ENCODE measurements at regions not wholly inside any gene's neighbourhood (a gene's known extent, or its start where the extent isn't known, plus 50 kb on each side); places are given as distances from the start of the nearest gene placed in this dataset.
"Not testable (repeated sequence)": the region's sequence is repeated elsewhere in the genome, so short reads cannot be mapped to it uniquely, and the experiment has no call there.

GRCh38 chr7:113303388-113303787 lies 185.0 kb upstream of the SMIM30 start:
- not testable (repeated sequence) for H3K9me3 ChIP-seq (ENCODE audit: control insufficient read depth, insufficient read depth, low read depth, low read length); H3K4me3 ChIP-seq (ENCODE audit: low read depth, low read length); H3K27me3 ChIP-seq (ENCODE audit: control insufficient read depth, insufficient read depth, low read length); H3K27ac ChIP-seq (ENCODE audit: low read depth, low read length); H3K36me3 ChIP-seq (ENCODE audit: control insufficient read depth, insufficient read depth, low read length); H3K4me1 ChIP-seq (ENCODE audit: control insufficient read depth, insufficient read depth, low read length); H3K9ac ChIP-seq (ENCODE audit: low read length)

DNA sequence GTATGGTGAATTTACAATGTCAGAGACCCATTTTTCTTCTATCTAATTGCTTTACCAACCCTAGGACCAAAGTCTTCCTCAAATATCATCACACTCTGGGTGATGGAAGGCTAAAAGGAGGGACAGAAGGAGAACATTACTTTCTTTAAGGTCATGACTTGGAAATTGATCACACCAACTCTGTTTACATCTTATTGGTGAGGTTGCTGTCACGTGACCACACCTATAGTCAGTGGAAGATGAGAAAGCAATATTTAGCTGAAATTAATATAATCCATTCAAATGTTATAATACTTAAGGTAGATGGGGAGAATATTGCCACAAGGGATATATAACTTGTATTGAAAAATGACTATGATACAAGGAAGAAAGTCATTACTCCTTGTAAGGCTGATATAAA lies 183.6 kb upstream of the SMIM30 start:
- no peak overlapping the region for H3K27ac ChIP-seq (ENCODE audit: low read depth, low read length)
- no peaks in the 10 kb centered on the region for H3K36me3 ChIP-seq (ENCODE audit: control insufficient read depth, insufficient read depth, low read length)
- no peaks in the 10 kb centered on the region for H3K4me1 ChIP-seq (ENCODE audit: control insufficient read depth, insufficient read depth, low read length)
- no peak overlapping the region for H3K4me3 ChIP-seq (ENCODE audit: low read depth, low read length)
- no peaks in the 10 kb centered on the region for H3K9me3 ChIP-seq (ENCODE audit: control insufficient read depth, insufficient read depth, low read depth, low read length)
- H3K27me3 ChIP-seq (ENCODE audit: control insufficient read depth, insufficient read depth, low read length) = no peaks in the 10 kb centered on the region
- no peak overlapping the region for H3K9ac ChIP-seq (ENCODE audit: low read length)

DNA sequence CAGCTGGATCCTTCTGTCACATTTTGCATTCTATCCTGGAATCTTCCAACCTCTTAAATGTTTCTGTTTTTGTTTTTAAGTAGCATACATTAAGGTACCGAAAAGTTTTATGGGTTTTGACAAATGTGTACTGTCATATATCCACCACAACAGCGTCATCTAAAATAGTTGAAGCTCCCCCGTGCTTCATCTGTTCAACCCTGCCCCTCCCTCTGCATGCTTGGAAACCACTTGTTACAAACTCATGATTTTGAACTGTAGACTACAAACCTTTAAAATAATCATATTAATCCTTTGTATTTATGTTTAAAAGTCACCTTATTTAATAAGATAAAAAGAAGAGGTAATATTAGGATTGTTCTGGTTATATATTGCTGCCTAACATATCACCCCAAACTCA lies 182.8 kb upstream of the SMIM30 start:
- Histone ChIP-seq H3K4me1 (ENCODE audit: control insufficient read depth, insufficient read depth, low read length) (no peaks in the 10 kb centered on the region), H3K9me3 (ENCODE audit: control insufficient read depth, insufficient read depth, low read depth, low read length) (no peaks in the 10 kb centered on the region), H3K27me3 (ENCODE audit: control insufficient read depth, insufficient read depth, low read length) (no peaks in the 10 kb centered on the region), H3K36me3 (ENCODE audit: control insufficient read depth, insufficient read depth, low read length) (no peaks in the 10 kb centered on the region), H3K27ac (ENCODE audit: low read depth, low read length) (no peak overlapping the region), H3K4me3 (ENCODE audit: low read depth, low read length) (no peak overlapping the region), H3K9ac (ENCODE audit: low read length) (no peak overlapping the region)

GRCh38 chr7:113299748-113300147 lies 181.4 kb upstream of the SMIM30 start:
- no peak overlapping the region for H3K27ac ChIP-seq (ENCODE audit: low read depth, low read length)
- H3K4me1 ChIP-seq (ENCODE audit: control insufficient read depth, insufficient read depth, low read length) = no peaks in the 10 kb centered on the region
- H3K36me3 ChIP-seq (ENCODE audit: control insufficient read depth, insufficient read depth, low read length) = no peaks in the 10 kb centered on the region
- no peaks in the 10 kb centered on the region for H3K9me3 ChIP-seq (ENCODE audit: control insufficient read depth, insufficient read depth, low read depth, low read length)
- no peak overlapping the region for H3K4me3 ChIP-seq (ENCODE audit: low read depth, low read length)
- H3K9ac ChIP-seq (ENCODE audit: low read length) = no peak overlapping the region
- H3K27me3 ChIP-seq (ENCODE audit: control insufficient read depth, insufficient read depth, low read length) = no peaks in the 10 kb centered on the region

DNA sequence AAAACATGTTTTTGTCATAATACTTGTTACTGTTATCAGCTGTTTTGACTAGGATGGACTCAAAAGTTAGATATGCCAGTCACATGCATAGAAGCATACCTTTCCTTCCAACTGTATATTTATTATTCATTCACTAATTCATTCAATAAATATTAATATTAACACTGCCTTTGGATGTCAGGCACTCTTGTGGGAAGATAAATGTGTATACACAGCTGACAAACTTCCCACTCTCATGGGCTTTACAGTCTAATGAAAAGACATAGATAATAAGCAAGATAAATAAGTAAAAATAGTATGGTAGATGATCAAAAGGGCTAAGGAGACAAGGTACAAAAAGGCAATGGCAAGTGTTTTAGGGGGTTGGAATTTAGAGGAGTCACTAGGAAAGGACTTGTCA lies 180.1 kb upstream of the SMIM30 start:
- Histone ChIP-seq H3K27me3 (ENCODE audit: control insufficient read depth, insufficient read depth, low read length) (no peaks in the 10 kb centered on the region), H3K36me3 (ENCODE audit: control insufficient read depth, insufficient read depth, low read length) (no peaks in the 10 kb centered on the region), H3K9ac (ENCODE audit: low read length) (no peak overlapping the region), H3K9me3 (ENCODE audit: control insufficient read depth, insufficient read depth, low read depth, low read length) (no peaks in the 10 kb centered on the region), H3K4me1 (ENCODE audit: control insufficient read depth, insufficient read depth, low read length) (no peaks in the 10 kb centered on the region), H3K4me3 (ENCODE audit: low read depth, low read length) (no peak overlapping the region), H3K27ac (ENCODE audit: low read depth, low read length) (no peak overlapping the region)

DNA sequence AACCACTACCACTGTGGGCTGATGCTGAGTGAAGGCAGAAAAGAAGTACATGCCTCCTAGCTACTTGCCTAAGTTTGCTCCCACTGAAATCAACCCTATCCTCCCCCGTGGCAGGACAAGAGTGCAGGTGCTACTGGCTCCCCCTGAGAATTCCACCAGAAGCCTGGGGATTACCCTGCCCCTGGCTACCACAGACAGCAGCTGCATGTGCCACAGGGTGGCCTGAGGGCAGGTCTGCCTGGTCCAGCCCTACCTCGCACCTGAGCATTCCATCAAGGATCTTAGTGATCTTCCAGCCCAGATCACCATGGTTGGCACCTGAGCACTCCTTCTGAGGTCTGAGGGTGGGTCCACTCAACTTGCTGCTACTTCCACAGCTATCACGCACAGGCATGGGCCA lies 176.4 kb upstream of the SMIM30 start:
- H3K36me3 ChIP-seq (ENCODE audit: control insufficient read depth, insufficient read depth, low read length) = no peaks in the 10 kb centered on the region
- H3K4me1 ChIP-seq (ENCODE audit: control insufficient read depth, insufficient read depth, low read length) = no peaks in the 10 kb centered on the region
- H3K27me3 ChIP-seq (ENCODE audit: control insufficient read depth, insufficient read depth, low read length) = no peaks in the 10 kb centered on the region
- H3K4me3 ChIP-seq (ENCODE audit: low read depth, low read length) = no peak overlapping the region
- H3K9ac ChIP-seq (ENCODE audit: low read length) = no peak overlapping the region
- no peak overlapping the region for H3K27ac ChIP-seq (ENCODE audit: low read depth, low read length)
- H3K9me3 ChIP-seq (ENCODE audit: control insufficient read depth, insufficient read depth, low read depth, low read length) = no peaks in the 10 kb centered on the region

DNA sequence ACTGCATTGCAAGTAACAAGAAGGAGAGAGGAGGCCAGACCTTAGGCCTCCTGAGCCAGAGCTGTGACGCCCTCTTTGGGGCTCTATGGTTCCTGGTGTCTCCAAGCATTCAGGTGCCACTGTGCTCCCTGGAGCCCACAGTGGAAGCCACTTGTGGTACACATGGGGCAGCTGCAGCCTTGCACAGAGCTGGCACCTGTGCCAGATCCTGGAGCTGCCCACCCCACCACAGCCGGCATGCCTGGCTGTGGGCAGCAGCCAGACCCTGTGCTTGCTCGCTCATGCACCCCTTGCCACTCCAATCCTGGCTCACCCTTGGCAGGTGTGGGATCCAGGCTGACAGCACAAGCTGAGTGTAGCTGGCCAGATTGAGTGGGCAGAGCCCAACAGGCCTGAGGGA lies 173.8 kb upstream of the SMIM30 start:
- H3K9ac ChIP-seq (ENCODE audit: low read length) = no peak overlapping the region
- no peaks in the 10 kb centered on the region for H3K9me3 ChIP-seq (ENCODE audit: control insufficient read depth, insufficient read depth, low read depth, low read length)
- H3K4me1 ChIP-seq (ENCODE audit: control insufficient read depth, insufficient read depth, low read length) = no peaks in the 10 kb centered on the region
- no peak overlapping the region for H3K4me3 ChIP-seq (ENCODE audit: low read depth, low read length)
- H3K36me3 ChIP-seq (ENCODE audit: control insufficient read depth, insufficient read depth, low read length) = no peaks in the 10 kb centered on the region
- H3K27me3 ChIP-seq (ENCODE audit: control insufficient read depth, insufficient read depth, low read length) = no peaks in the 10 kb centered on the region
- H3K27ac ChIP-seq (ENCODE audit: low read depth, low read length) = no peak overlapping the region

DNA sequence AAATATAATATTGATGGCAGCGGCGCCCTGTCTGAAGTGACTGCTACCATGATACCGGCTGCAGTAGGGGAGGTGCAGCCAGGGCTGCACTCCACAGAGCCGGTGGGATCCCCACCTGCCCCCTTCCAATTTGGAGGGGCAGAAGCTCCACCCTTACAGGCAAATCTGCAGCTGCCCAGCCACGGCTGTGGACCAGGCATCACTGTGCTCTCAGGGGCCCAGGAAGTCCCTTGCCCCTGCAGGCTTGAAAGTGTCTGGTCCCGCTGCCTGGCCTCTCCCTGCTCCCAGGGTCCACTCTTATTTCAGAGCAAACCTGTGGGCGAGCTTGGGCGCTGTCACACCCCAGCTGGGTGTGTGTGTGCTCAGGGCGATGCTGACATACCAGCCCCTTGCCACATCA lies 172.7 kb upstream of the SMIM30 start:
- H3K9ac ChIP-seq (ENCODE audit: low read length) = no peak overlapping the region
- H3K27me3 ChIP-seq (ENCODE audit: control insufficient read depth, insufficient read depth, low read length) = no peaks in the 10 kb centered on the region
- H3K36me3 ChIP-seq (ENCODE audit: control insufficient read depth, insufficient read depth, low read length) = no peaks in the 10 kb centered on the region
- H3K27ac ChIP-seq (ENCODE audit: low read depth, low read length) = no peak overlapping the region
- no peaks in the 10 kb centered on the region for H3K4me1 ChIP-seq (ENCODE audit: control insufficient read depth, insufficient read depth, low read length)
- no peaks in the 10 kb centered on the region for H3K9me3 ChIP-seq (ENCODE audit: control insufficient read depth, insufficient read depth, low read depth, low read length)
- H3K4me3 ChIP-seq (ENCODE audit: low read depth, low read length) = no peak overlapping the region

- H3K4me3 ChIP-seq (ENCODE audit: low read depth, low read length) = no peak overlapping the region
- H3K9ac ChIP-seq (ENCODE audit: low read length) = no peak overlapping the region
- H3K27ac ChIP-seq (ENCODE audit: low read depth, low read length) = no peak overlapping the region
- H3K9me3 ChIP-seq (ENCODE audit: control insufficient read depth, insufficient read depth, low read depth, low read length) = no peaks in the 10 kb centered on the region
- no peaks in the 10 kb centered on the region for H3K4me1 ChIP-seq (ENCODE audit: control insufficient read depth, insufficient read depth, low read length)
- no peaks in the 10 kb centered on the region for H3K27me3 ChIP-seq (ENCODE audit: control insufficient read depth, insufficient read depth, low read length)
- no peaks in the 10 kb centered on the region for H3K36me3 ChIP-seq (ENCODE audit: control insufficient read depth, insufficient read depth, low read length)
These were observed 170.9 kb upstream of the SMIM30 start for GRCh38 chr7:113289140-113289740.

- Histone ChIP-seq H3K36me3 (ENCODE audit: control insufficient read depth, insufficient read depth, low read length) (no peaks in the 10 kb centered on the region), H3K9me3 (ENCODE audit: control insufficient read depth, insufficient read depth, low read depth, low read length) (no peaks in the 10 kb centered on the region), H3K27me3 (ENCODE audit: control insufficient read depth, insufficient read depth, low read length) (no peaks in the 10 kb centered on the region), H3K9ac (ENCODE audit: low read length) (no peak overlapping the region), H3K4me1 (ENCODE audit: control insufficient read depth, insufficient read depth, low read length) (no peaks in the 10 kb centered on the region), H3K27ac (ENCODE audit: low read depth, low read length) (no peak overlapping the region), H3K4me3 (ENCODE audit: low read depth, low read length) (no peak overlapping the region)
These were observed 167.1 kb upstream of the SMIM30 start for GRCh38 chr7:113285411-113285810.

DNA sequence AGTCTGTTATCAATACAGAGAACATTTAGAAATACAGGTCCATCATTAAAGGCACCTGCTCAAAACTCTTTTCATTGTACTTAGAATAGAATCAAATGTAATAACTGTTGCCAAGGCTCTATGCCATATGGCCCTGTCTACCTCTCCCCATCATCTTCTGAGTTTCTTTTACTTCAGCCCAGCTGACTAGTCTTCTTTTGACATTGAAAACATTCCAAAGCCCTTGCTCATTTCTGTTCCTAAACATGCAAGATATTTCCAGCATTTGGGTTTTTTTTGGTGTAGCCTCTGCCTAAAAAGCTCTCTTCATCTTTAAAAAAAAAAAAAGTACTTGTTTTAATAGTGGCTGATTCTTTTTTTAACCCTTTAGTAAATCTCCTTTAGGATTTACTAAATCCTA lies 165.5 kb upstream of the SMIM30 start:
- H3K36me3 ChIP-seq (ENCODE audit: control insufficient read depth, insufficient read depth, low read length) = no peaks in the 10 kb centered on the region
- no peaks in the 10 kb centered on the region for H3K27me3 ChIP-seq (ENCODE audit: control insufficient read depth, insufficient read depth, low read length)
- no peak overlapping the region for H3K27ac ChIP-seq (ENCODE audit: low read depth, low read length)
- no peak overlapping the region for H3K4me3 ChIP-seq (ENCODE audit: low read depth, low read length)
- H3K4me1 ChIP-seq (ENCODE audit: control insufficient read depth, insufficient read depth, low read length) = no peaks in the 10 kb centered on the region
- H3K9ac ChIP-seq (ENCODE audit: low read length) = no peak overlapping the region
- no peaks in the 10 kb centered on the region for H3K9me3 ChIP-seq (ENCODE audit: control insufficient read depth, insufficient read depth, low read depth, low read length)

DNA sequence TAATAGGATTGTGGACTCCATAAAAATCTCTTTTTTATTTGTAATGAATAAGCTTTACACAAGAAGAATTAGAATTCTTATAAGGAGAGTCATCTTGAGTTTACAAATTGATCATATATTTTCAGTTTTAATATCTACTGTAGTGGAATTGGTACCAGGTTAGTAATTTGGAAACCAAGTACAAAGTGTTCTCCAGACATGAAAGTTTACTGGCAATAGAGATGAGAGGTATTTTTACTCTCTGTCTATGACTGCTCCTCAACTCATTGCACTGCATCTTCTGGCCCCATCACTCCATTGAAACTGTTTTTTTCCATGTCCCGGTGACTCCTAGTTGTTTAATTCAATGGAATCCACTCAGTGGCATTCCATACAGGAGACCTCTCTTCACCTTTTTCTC lies 164.5 kb upstream of the SMIM30 start:
- Histone ChIP-seq H3K9me3 (ENCODE audit: control insufficient read depth, insufficient read depth, low read depth, low read length) (no peaks in the 10 kb centered on the region), H3K36me3 (ENCODE audit: control insufficient read depth, insufficient read depth, low read length) (no peaks in the 10 kb centered on the region), H3K4me3 (ENCODE audit: low read depth, low read length) (no peak overlapping the region), H3K27ac (ENCODE audit: low read depth, low read length) (no peak overlapping the region), H3K4me1 (ENCODE audit: control insufficient read depth, insufficient read depth, low read length) (no peaks in the 10 kb centered on the region), H3K9ac (ENCODE audit: low read length) (no peak overlapping the region), H3K27me3 (ENCODE audit: control insufficient read depth, insufficient read depth, low read length) (no peaks in the 10 kb centered on the region)

All from HUES6 (cell line).